ENCODE measurements at regions not wholly inside any gene's neighbourhood (a gene's known extent, or its start where the extent isn't known, plus 50 kb on each side); places are given as distances from the start of the nearest gene placed in this dataset.

GRCh38 chr2:45152691-45153090 lies 143.4 kb upstream of the SIX2 start:
- no peak overlapping the region for H3K4me3 ChIP-seq
- H3K9me3 ChIP-seq (replicated peaks in 1 of 3), result no peaks in the 10 kb centered on the region
- TF ChIP-seq, protein P1, sequence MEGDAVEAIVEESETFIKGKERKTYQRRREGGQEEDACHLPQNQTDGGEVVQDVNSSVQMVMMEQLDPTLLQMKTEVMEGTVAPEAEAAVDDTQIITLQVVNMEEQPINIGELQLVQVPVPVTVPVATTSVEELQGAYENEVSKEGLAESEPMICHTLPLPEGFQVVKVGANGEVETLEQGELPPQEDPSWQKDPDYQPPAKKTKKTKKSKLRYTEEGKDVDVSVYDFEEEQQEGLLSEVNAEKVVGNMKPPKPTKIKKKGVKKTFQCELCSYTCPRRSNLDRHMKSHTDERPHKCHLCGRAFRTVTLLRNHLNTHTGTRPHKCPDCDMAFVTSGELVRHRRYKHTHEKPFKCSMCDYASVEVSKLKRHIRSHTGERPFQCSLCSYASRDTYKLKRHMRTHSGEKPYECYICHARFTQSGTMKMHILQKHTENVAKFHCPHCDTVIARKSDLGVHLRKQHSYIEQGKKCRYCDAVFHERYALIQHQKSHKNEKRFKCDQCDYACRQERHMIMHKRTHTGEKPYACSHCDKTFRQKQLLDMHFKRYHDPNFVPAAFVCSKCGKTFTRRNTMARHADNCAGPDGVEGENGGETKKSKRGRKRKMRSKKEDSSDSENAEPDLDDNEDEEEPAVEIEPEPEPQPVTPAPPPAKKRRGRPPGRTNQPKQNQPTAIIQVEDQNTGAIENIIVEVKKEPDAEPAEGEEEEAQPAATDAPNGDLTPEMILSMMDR (IDR thresholded peaks at IDR 0.05), result no peak
- TF ChIP-seq POLR2A (IDR thresholded peaks at IDR 0.05), result no peak
- peaks cover 3% of the 10 kb centered on the region for H3K27me3 ChIP-seq
- DNase-seq, result no peak
- H3K36me3 ChIP-seq (replicated peaks in 1 of 2), result no peaks in the 10 kb centered on the region
- no peaks in the 10 kb centered on the region for H3K4me1 ChIP-seq (replicated peaks in 1 of 2)
- intact Hi-C loops (cut with DNase I), result no loop called here
- WGBS, 4 donors, result 62 to 83% (median 79%) methylated on average over 9 of the region's 9 CpGs
- H3K27ac ChIP-seq, result no peak overlapping the region

DNA sequence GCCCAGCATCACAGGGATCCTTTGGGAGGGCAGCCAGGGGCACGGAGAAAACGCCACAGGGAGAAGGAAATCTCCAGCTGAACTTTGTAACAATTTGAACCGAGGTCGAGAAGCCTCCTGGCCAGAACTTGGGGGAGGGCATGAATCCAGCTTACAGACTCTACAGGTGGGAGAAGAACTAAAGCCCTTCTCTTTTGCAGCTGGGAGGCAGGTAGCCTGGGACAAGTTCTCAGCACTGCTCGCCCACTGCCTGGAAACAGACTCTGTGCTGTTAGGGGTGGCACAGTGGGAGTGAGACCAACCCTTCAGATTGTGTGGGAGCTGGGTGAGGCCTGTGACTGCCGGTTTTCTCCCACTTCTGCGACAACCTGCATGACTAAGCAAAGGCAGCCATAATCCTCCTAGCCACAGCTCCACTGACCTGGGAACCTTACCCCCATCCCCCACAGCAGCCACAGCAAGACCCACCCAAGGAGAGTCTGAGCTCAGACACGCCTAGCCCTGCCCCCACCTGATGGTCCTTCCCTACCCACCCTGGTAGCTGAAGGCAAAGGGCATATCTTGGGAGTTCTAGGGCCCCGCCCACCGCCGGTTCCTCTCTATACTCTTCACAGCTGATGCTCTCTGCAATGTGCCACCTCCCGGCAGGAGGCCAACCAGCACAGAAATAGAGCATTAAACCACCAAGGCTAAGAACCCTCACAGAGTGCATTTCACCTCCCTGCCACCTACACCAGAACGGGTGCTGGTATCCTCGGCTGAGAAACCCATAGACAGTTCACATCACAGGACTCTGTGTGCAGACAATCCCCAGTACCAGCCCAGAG lies 136.0 kb upstream of the SIX2 start:
- no peaks in the 10 kb centered on the region for H3K9me3 ChIP-seq (replicated peaks in 1 of 3)
- intact Hi-C loops (cut with DNase I), result no loop called here
- no peaks in the 10 kb centered on the region for H3K4me1 ChIP-seq (replicated peaks in 1 of 2)
- no peak overlapping the region for H3K27ac ChIP-seq
- H3K36me3 ChIP-seq (replicated peaks in 1 of 2), result no peaks in the 10 kb centered on the region
- no peak for DNase-seq
- 67 to 80% (median 71%) methylated on average over 14 of the region's 14 CpGs for WGBS, 4 donors
- TF ChIP-seq POLR2A (IDR thresholded peaks at IDR 0.05), result no peak
- TF ChIP-seq, protein P1 (IDR thresholded peaks at IDR 0.05), result no peak
- H3K27me3 ChIP-seq, result peaks cover 21% of the 10 kb centered on the region
- H3K4me3 ChIP-seq, result no peak overlapping the region

- H3K36me3 ChIP-seq (replicated peaks in 1 of 2), result no peaks in the 10 kb centered on the region
- no peak for DNase-seq
- H3K27ac ChIP-seq, result no peak overlapping the region
- WGBS, 4 donors, result 86 to 90% (median 87%) methylated on average over 5 of the region's 5 CpGs
- H3K4me3 ChIP-seq, result no peak overlapping the region
- intact Hi-C loops (cut with DNase I), result no loop called here
- H3K4me1 ChIP-seq (replicated peaks in 1 of 2), result no peaks in the 10 kb centered on the region
- TF ChIP-seq POLR2A (IDR thresholded peaks at IDR 0.05), result no peak
- TF ChIP-seq, protein P1 (IDR thresholded peaks at IDR 0.05), result no peak
- no peaks in the 10 kb centered on the region for H3K9me3 ChIP-seq (replicated peaks in 1 of 3)
- H3K27me3 ChIP-seq, result peaks cover 21% of the 10 kb centered on the region
Measured at GRCh38 chr2:45141883-45142866, 132.9 kb upstream of the SIX2 start.

- Histone ChIP-seq H3K27me3 (peaks cover 21% of the 10 kb centered on the region), H3K4me3 (no peak overlapping the region), H3K9me3 (replicated peaks in 1 of 3) (no peaks in the 10 kb centered on the region), H3K27ac (no peak overlapping the region), H3K36me3 (replicated peaks in 1 of 2) (no peaks in the 10 kb centered on the region), H3K4me1 (replicated peaks in 1 of 2) (no peaks in the 10 kb centered on the region)
- TF ChIP-seq, protein P1 (IDR thresholded peaks at IDR 0.05), result no peak
- no peak for TF ChIP-seq POLR2A (IDR thresholded peaks at IDR 0.05)
- no peak for DNase-seq
- intact Hi-C loops (cut with DNase I), result no loop called here
- 79 to 85% (median 82%) methylated on average over 3 of the region's 3 CpGs for WGBS, 4 donors
Measured at GRCh38 chr2:45140675-45141074, 131.4 kb upstream of the SIX2 start.
